Stimulated activated CD8-positive, alpha-beta memory T cell treated with anti-CD3 and anti-CD28 coated beads, Interleukin-4, amount 100 ng/mL, for 24 hours (primary cell): ENCODE measurements at regions not wholly inside any gene's neighbourhood (a gene's known extent, or its start where the extent isn't known, plus 50 kb on each side); places are given as distances from the start of the nearest gene placed in this dataset.

Source experiments
- DNase-seq: peaks from one replicate; pipeline ENCODE4 v3.0.0-alpha.2; 2020; ENCODE audit warnings: low read depth

- no peak for DNase-seq
These were observed 121.5 kb upstream of the PJA2 start for GRCh38 chr5:109531262-109531661.

GRCh38 chr5:109529987-109530386 lies 120.2 kb upstream of the PJA2 start:
- no peak for DNase-seq

GRCh38 chr5:109529520-109529919 lies 119.7 kb upstream of the PJA2 start:
- DNase-seq = no peak

GRCh38 chr5:109524555-109524954 lies 114.8 kb upstream of the PJA2 start:
- no peak for DNase-seq

GRCh38 chr5:109524026-109524425 lies 114.3 kb upstream of the PJA2 start:
- no peak for DNase-seq

GRCh38 chr5:109522404-109522803 lies 112.6 kb upstream of the PJA2 start:
- no peak for DNase-seq

DNA sequence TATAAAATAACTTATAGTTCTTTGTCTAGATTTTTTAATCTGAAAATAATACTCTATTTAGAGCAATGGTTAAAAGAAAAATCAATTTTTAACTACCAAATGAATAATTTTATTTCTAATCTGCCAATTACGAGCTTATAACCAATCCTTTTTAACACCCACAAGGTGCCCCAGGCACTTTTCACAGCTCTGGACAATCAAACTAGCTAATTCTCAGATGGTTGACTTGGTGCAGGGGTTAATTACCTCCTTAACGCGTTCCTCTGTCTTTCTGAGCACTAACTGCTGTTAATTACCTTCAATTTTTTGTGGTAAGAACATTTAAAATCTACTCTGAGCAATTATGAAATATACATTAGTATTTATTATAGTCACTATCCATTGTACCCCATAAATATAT lies 109.6 kb upstream of the PJA2 start:
- DNase-seq = no peak

- no peak for DNase-seq
These were observed 106.6 kb upstream of the PJA2 start for GRCh38 chr5:109516390-109516789.

DNA sequence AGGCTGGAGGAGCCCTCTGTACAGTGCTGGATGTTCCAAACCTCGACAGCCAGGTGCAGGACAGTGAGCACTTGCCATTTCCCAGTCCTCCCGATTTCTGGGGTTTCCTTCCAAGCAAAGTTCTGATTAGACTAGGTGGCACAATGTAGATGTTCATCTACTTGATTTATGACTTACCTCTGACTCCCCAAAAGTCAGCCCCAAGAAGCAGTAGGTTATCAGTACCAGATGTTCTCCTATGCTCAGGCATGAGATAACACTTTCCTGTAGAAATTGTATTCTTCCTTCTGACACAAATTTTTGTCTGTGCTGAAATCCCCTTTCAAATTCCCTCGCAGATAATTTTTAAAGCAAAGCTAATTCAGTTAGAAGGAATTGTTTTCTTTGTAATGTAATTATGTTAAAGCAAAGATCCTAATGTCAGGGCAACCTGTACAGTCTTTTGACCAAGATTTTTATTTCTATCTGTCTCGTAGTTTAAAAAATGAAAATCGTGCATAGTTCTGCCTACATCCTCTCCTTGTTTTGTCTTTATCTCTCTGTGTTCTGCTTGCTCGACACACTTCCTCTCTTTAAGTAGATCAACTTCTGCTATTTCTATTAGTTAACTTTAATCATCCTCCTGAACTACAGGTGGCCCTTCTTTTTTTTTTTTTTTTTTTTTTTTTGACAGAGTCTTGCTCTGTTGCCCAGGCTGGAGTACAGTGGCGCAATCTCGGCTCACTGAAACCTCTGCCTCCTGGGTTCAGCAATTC lies 102.4 kb upstream of the PJA2 start:
- DNase-seq = no peak

DNA sequence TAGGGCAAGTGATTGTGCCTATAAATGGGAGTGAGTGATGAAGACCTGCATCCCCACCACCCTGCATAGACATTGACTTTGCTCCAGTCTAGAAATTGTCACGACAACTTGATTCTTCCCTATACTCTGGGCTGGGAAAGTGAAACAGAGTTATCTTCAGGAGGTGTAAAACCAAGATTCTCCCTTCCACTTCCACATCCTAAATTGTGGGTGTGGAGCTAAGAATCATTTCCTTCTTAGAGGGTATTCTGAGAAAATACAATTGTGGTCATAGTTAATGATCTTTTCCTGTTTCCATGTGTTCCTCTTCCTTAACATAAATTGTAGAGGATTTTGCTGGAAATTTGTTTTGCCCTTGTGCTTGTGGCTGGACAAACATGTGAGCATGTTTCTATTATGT lies 96.8 kb upstream of the PJA2 start:
- no peak for DNase-seq

DNA sequence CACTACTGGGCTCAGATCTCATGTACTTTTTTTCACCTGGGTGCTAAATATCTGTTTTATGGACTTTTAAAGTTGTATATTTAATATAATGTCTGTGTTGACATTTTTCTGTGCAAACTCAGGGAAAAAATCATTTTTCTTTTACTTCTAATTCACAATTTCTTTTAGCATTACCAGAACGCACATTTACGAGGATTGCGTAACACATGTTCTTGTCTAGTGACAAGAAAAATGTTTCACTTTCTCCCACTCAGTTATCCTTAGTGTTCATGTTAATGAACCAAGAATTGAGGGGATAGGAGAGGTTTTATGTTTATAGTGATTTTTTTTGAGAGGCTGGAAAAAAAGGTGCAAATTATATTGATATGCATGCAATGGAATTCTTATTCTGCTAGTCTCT lies 86.3 kb upstream of the PJA2 start:
- no peak for DNase-seq

GRCh38 chr5:109487753-109488420 lies 78.1 kb upstream of the PJA2 start:
- DNase-seq = no peak

DNA sequence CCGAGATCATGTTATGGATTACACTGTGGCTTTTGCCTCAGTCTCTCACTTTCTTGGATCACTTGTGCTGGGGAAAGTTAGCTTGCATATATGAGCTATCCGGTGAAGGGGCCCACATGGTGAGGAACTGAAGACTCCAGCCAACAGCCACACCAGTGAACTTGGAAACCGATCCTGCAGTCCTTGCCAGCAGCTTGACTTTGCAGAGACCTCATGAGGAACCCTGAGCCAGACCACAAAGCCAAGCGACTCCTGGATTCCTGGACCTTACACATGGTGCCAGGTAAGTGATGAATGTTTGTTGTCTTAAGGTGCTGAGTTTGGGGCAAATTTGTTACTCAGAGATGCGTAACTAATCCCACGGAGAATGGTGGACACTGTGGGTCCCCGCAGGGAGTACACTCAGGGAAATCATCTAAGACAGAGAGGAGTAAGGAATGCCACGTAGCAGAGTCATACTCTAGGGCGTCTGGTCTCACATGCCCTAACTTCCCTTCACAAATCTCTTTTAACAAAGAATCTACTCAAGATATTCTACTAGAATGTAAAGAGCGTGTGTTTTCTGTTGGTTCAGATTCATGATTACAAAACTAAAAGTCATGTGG lies 76.5 kb upstream of the PJA2 start:
- DNase-seq = no peak

DNA sequence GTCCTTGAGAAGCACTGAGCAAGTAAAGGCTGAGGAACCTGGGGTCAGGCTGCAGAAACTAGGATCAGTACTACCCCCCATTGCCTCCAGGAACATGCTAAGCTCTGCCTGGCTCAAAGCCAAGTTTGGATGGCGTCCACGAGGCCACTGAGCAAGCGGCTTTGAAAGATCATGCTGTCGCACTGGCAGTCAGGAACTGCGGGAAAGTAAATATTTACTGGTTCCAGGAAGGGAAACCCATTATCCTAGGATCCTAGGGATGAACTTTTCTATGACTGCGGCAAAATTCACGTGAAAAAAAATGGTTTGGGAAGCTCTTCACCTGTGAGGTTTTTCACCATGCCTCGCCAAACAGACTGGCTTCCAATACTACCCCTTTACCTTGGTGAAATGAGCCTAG lies 75.3 kb upstream of the PJA2 start:
- DNase-seq = no peak

DNA sequence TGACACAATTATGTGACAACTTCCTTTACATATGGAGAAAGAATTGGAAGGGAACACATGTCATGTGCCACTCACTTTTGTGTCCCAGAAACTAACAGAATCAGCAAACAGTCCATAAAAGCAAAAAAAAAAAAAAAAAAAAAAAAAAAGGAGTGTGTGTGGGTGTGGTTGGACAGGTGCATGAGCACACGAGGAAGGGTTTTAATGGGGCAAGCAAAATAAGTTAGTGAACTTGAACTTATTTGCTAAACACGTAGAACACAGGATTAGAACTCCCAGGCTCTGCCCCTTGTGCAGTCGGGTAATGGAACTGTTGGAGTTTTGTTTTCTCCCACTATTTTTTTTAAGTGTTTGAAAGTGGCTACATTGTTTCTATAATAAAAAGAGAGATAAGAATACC lies 74.8 kb upstream of the PJA2 start:
- no peak for DNase-seq

GRCh38 chr5:109483395-109483971 lies 73.7 kb upstream of the PJA2 start:
- no peak for DNase-seq

- no peak for DNase-seq
These were observed 73.0 kb upstream of the PJA2 start for GRCh38 chr5:109482748-109483147.

DNA sequence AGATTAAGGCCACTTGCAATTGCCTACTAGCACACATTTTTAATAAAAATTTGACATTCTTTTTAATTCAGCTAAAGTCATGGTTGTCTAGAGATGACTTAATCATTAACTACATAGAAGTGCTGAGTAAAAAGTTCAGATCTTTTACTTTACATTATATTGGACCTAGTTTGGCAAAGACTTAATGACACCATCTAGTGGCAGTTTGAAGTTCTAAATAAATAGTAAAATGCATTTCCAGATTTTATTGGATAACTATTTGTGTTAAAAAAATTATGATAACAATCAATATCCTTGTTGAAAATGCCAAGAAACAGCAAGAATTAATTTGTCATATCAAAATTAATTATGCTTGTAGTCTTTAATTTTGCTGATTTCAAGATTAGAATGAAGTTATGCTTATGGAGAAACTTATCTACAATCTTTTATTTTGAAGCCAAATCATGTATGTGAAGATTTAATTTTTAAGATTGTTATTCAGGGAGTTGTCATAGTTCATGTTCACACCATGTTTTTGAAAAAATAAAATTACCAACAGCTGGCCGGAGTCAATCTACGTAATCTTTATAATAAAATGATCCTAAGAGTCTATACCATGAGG lies 69.6 kb upstream of the PJA2 start:
- no peak for DNase-seq

DNA sequence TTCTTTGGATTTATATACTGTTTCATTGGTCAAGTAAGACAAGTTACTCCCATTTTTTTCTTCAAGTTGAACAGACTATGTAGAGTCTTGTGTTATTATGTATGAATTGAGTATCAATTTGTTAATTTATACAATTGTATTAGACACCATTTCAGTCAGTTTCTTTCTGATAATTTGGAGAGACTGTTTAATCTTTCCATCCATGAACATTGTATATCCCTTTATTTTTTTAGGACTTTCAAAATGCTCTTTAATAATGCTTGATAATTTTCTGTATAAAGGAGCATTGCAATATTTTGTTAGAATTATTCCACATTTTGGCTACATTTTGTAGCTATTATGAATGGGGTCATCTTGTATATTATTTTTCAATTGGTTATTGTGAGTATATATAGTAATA lies 69.1 kb upstream of the PJA2 start:
- DNase-seq = no peak

DNA sequence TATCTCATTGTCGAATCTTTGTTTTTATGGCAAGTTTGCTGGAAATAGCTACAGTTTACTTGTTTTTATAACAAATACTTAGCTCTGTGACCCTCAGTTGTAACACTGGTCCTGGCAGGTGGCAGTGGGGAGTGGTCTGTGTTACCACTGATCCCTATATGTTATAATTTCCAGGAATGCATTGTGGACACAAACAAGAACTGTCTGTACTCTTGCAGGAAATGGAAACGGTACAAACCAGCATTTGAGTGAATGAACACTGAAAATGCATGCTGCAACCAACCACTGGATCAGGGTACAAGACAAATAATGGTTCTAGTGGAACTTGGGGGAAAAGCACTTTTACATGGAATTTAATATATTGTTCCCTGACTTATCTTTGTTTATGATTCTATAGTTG lies 66.5 kb upstream of the PJA2 start:
- DNase-seq = no peak

DNA sequence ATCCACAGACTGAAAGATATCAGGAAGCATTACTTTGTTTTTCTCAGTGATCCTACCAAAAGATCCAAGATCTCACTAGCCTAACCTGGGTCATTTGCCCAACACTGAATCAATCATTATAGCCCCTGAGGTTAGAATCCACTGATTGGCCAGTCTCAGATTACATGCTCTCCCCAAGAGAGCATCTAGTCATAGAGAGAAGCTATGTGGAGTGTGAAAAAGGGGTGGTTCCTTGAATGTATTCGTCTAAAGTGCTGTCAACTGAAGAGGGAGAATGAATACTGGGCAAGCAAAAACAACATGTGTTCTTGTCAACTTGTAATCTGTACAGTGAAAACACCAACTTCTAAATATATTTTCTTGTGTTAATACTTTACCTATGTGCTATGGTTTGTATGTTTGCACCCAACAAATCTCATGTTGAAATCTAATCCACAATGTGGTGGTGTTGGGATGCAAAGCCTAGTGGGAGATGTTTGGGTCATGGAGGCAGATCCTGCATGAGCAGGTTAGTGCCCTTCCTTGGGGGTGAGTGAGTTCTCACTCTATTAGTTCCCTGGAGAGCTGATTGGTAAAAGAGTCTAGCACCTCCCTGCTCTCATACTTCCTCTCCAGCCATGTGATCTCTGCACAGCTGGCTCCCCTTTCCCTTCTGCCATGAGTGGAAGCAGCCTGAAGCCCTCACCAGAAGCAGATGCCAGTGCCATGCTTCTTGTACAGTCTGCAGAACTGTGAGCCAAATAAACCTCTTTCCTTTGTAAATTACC lies 60.3 kb upstream of the PJA2 start:
- no peak for DNase-seq
